GM23338 (cell line): ENCODE measurements at regions not wholly inside any gene's neighbourhood (a gene's known extent, or its start where the extent isn't known, plus 50 kb on each side); places are given as distances from the start of the nearest gene placed in this dataset.

Source experiments
- ATAC-seq: fragments of 200-7000 bp; cut with Tn5 transposase; 3 replicates; pipeline ENCODE4 v1.9.1; 2020
- DNase-seq: peaks from one replicate; pipeline ENCODE4 v3.0.0-alpha.2; 2015; ENCODE audit warnings: low spot score
- H2AFZ ChIP-seq: fragments of 200-600 bp; sonication (generic); 2 replicates; pipeline ENCODE4 v1.8.0; 2016; ENCODE audit warnings: antibody characterized with exemption, mild to moderate bottlenecking, moderate library complexity
- H3F3A ChIP-seq: fragments of 200-600 bp; sonication (generic); replicated peaks from 2 replicates; pipeline ENCODE4 v1.8.0; 2017; ENCODE audit warnings: antibody characterized with exemption, mixed run types, low read depth
- H3K27ac ChIP-seq: fragments of 200-600 bp; sonication (generic); 2 replicates; pipeline ENCODE4 v1.6.1; 2016; ENCODE audit warnings: low read depth
- H3K27me3 ChIP-seq: fragments of 200-600 bp; sonication (generic); 2 replicates; pipeline ENCODE4 v1.8.0; 2016; ENCODE audit warnings: mild to moderate bottlenecking, mixed run types, moderate library complexity; ENCODE audit not compliant: insufficient read depth
- H3K36me3 ChIP-seq: fragments of 200-600 bp; sonication (generic); 2 replicates; pipeline ENCODE4 v1.8.0; 2016; ENCODE audit warnings: mild to moderate bottlenecking; ENCODE audit not compliant: insufficient read depth
- H3K4me1 ChIP-seq: fragments of 200-600 bp; sonication (generic); 2 replicates; pipeline ENCODE4 v1.8.0; 2016; ENCODE audit warnings: mild to moderate bottlenecking, moderate library complexity; ENCODE audit not compliant: insufficient read depth
- H3K4me2 ChIP-seq: fragments of 200-600 bp; sonication (generic); 2 replicates; pipeline ENCODE4 v1.7.1; 2017; ENCODE audit warnings: mixed run types
- H3K4me3 ChIP-seq: fragments of 200-600 bp; sonication (generic); 2 replicates; pipeline ENCODE4 v1.6.1; 2016; ENCODE audit warnings: mixed run types
- H3K79me2 ChIP-seq: fragments of 200-600 bp; sonication (generic); replicated peaks from 2 replicates; pipeline ENCODE4 v1.8.0; 2017; ENCODE audit warnings: mild to moderate bottlenecking; ENCODE audit not compliant: insufficient read depth
- H3K9me2 ChIP-seq: fragments of 200-600 bp; sonication (generic); 2 replicates; pipeline ENCODE4 v1.8.0; 2017; ENCODE audit not compliant: insufficient read depth
- H4K20me1 ChIP-seq: fragments of 200-600 bp; sonication (generic); replicated peaks from 2 replicates; pipeline ENCODE4 v1.8.0; 2017; ENCODE audit warnings: mild to moderate bottlenecking; ENCODE audit not compliant: insufficient read depth
- H3K27ac Mint-ChIP-seq: 2 replicates; pipeline ENCODE4 v1.8.0; 2020; ENCODE audit warnings: inconsistent platforms, mild to moderate bottlenecking, moderate library complexity, mixed read lengths
- H3K27me3 Mint-ChIP-seq: 3 replicates; pipeline ENCODE4 v1.8.0; 2022; ENCODE audit warnings: low read depth, mild to moderate bottlenecking, moderate library complexity, mixed read lengths, inconsistent platforms; ENCODE audit not compliant: insufficient read depth, poor library complexity
- H3K36me3 Mint-ChIP-seq: 3 replicates; pipeline ENCODE4 v1.8.0; 2021; ENCODE audit warnings: low read depth, mild to moderate bottlenecking, inconsistent platforms, moderate library complexity, mixed read lengths
- H3K4me1 Mint-ChIP-seq: 3 replicates; pipeline ENCODE4 v1.8.0; 2020; ENCODE audit warnings: mild to moderate bottlenecking, inconsistent platforms, mixed read lengths
- H3K4me3 Mint-ChIP-seq: 3 replicates; pipeline ENCODE4 v1.8.0; 2021; ENCODE audit warnings: moderate library complexity, mild to moderate bottlenecking, inconsistent platforms, mixed read lengths
- H3K9me3 Mint-ChIP-seq: 3 replicates; pipeline ENCODE4 v1.8.0; 2020; ENCODE audit warnings: moderate library complexity, mild to moderate bottlenecking, inconsistent platforms, mixed read lengths
- CREB1 ChIP-seq: fragments of 250-450 bp; sonication (Bioruptor Pico); IDR thresholded peaks from 2 replicates; pipeline ENCODE4 v1.5.0; 2020; ENCODE audit warnings: low read depth, mild to moderate bottlenecking, moderate library complexity
- EZH2 ChIP-seq: fragments of 200-600 bp; sonication (generic); IDR thresholded peaks from one replicate; pipeline ENCODE4 v1.8.0; 2017; ENCODE audit warnings: antibody characterized with exemption, mild to moderate bottlenecking, low read depth; ENCODE audit not compliant: unreplicated experiment
- JUNB ChIP-seq: IDR thresholded peaks from one replicate; pipeline ENCODE4 v1.6.1; 2016; ENCODE audit warnings: antibody characterized with exemption; ENCODE audit not compliant: unreplicated experiment
- NANOG ChIP-seq: IDR thresholded peaks from 2 replicates; pipeline ENCODE4 v1.6.1; 2016; ENCODE audit warnings: antibody characterized with exemption, borderline replicate concordance
- TF ChIP-seq, protein P1 (sequence below): IDR thresholded peaks from one replicate; pipeline ENCODE4 v1.6.1; 2018; ENCODE audit warnings: antibody characterized with exemption; ENCODE audit not compliant: unreplicated experiment
- TF ChIP-seq, protein P2 (sequence below): fragments of 250-450 bp; sonication (Bioruptor Pico); IDR thresholded peaks from 2 replicates; pipeline ENCODE4 v1.5.0; 2020; ENCODE audit warnings: mild to moderate bottlenecking, moderate library complexity

DNA sequence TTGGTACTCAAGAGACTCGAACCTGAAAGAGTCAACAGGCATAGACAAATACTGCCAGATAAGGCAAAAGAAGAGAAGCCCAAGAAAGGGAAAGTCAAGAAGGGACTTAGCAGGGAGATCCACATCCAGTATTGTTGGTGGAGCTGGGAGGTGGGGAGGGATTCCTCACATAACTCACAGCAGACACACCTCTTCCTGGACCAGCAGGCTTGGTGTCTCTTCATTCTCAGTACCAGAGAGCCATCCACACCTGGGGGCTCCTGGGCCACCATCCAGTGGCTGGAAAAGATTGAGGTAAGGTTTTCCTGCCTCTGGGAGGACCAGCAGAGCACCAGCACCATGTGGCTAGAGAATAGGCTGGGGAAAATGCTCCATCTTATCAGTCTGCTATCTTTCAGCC lies 161.6 kb upstream of the SESN3 start (continued):
- TF ChIP-seq, protein P1, sequence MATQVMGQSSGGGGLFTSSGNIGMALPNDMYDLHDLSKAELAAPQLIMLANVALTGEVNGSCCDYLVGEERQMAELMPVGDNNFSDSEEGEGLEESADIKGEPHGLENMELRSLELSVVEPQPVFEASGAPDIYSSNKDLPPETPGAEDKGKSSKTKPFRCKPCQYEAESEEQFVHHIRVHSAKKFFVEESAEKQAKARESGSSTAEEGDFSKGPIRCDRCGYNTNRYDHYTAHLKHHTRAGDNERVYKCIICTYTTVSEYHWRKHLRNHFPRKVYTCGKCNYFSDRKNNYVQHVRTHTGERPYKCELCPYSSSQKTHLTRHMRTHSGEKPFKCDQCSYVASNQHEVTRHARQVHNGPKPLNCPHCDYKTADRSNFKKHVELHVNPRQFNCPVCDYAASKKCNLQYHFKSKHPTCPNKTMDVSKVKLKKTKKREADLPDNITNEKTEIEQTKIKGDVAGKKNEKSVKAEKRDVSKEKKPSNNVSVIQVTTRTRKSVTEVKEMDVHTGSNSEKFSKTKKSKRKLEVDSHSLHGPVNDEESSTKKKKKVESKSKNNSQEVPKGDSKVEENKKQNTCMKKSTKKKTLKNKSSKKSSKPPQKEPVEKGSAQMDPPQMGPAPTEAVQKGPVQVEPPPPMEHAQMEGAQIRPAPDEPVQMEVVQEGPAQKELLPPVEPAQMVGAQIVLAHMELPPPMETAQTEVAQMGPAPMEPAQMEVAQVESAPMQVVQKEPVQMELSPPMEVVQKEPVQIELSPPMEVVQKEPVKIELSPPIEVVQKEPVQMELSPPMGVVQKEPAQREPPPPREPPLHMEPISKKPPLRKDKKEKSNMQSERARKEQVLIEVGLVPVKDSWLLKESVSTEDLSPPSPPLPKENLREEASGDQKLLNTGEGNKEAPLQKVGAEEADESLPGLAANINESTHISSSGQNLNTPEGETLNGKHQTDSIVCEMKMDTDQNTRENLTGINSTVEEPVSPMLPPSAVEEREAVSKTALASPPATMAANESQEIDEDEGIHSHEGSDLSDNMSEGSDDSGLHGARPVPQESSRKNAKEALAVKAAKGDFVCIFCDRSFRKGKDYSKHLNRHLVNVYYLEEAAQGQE: no peak
- no peak for TF ChIP-seq CREB1 (CRISPR knock-in tag)

DNA sequence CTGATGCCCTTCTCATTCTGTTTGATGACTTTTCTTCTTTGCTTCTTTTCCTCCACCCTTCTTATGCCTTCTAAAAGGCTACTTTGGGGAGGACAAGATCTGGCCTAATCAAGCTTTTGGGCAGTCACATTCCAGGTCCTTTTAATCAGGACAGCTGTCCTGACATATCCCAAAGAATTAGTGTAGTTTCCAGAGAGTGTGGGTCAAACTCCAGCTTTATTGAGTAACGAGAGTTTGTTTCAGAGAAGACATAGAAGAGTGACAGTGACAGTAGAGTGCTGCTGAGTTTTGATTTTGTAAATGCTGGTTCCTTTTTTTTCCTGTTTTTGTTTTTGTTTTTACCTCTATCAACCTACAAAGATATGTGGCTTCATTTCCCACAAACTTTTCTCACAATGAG lies 158.4 kb upstream of the SESN3 start:
- Mint-ChIP-seq H3K4me3 (no peak overlapping the region), H3K36me3 (no peaks in the 10 kb centered on the region), H3K4me1 (peaks cover 4% of the 10 kb centered on the region; the same call in 1 of the 3 replicates), H3K9me3 (no peaks in the 10 kb centered on the region), H3K27me3 (no peaks in the 10 kb centered on the region), H3K27ac (no peak overlapping the region)
- no peaks in the 10 kb centered on the region for H3K36me3 ChIP-seq
- DNase-seq (no peak), ATAC-seq (no peak)
- H3F3A ChIP-seq: no peaks in the 10 kb centered on the region
- no peak overlapping the region for H3K4me2 ChIP-seq
- no peak overlapping the region for H3K4me3 ChIP-seq
- no peaks in the 10 kb centered on the region for H4K20me1 ChIP-seq
- H2AFZ ChIP-seq: no peak overlapping the region
- no peak overlapping the region for H3K27ac ChIP-seq
- TF ChIP-seq, protein P1: no peak
- H3K4me1 ChIP-seq: no peaks in the 10 kb centered on the region
- no peaks in the 10 kb centered on the region for H3K27me3 ChIP-seq
- no peaks in the 10 kb centered on the region for H3K79me2 ChIP-seq
- no peaks in the 10 kb centered on the region; the same call in 1 of the 2 replicates for H3K9me2 ChIP-seq

DNA sequence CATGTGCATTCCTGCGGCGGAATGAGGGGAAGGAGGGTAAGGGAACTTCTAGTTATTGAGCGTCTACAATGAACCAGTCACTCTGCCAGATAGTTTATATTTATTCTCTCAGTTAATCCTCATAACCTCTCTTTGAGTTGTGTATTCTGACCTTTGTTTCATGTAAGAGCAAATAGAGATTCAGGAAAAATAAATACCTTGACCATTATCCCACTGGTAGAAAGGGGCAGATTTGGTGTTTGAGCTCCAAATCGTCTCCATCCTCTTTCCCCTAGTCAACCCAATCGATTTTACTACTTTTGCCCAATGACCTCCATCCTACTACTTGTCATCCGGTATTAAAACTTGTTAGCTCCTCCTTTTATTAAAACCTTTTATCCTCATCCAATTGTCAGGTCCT lies 157.1 kb upstream of the SESN3 start:
- Mint-ChIP-seq H3K9me3 (no peaks in the 10 kb centered on the region), H3K36me3 (no peaks in the 10 kb centered on the region), H3K4me1 (peaks cover 6% of the 10 kb centered on the region; the same call in 2 of the 3 replicates), H3K27ac (no peak overlapping the region), H3K27me3 (peaks cover 2% of the 10 kb centered on the region), H3K4me3 (no peak overlapping the region)
- Histone ChIP-seq H3K36me3 (no peaks in the 10 kb centered on the region), H3K4me1 (no peaks in the 10 kb centered on the region), H2AFZ (no peak overlapping the region), H3K27me3 (no peaks in the 10 kb centered on the region), H3K4me3 (no peak overlapping the region), H3K9me2 (no peaks in the 10 kb centered on the region; the same call in 1 of the 2 replicates), H3F3A (no peaks in the 10 kb centered on the region), H3K79me2 (no peaks in the 10 kb centered on the region), H3K27ac (no peak overlapping the region), H4K20me1 (no peaks in the 10 kb centered on the region), H3K4me2 (no peak overlapping the region)
- DNase-seq: no peak
- no peak for ATAC-seq
- TF ChIP-seq JUNB (no peak), NANOG (no peak), EZH2 (no peak)
- TF ChIP-seq, protein P2, sequence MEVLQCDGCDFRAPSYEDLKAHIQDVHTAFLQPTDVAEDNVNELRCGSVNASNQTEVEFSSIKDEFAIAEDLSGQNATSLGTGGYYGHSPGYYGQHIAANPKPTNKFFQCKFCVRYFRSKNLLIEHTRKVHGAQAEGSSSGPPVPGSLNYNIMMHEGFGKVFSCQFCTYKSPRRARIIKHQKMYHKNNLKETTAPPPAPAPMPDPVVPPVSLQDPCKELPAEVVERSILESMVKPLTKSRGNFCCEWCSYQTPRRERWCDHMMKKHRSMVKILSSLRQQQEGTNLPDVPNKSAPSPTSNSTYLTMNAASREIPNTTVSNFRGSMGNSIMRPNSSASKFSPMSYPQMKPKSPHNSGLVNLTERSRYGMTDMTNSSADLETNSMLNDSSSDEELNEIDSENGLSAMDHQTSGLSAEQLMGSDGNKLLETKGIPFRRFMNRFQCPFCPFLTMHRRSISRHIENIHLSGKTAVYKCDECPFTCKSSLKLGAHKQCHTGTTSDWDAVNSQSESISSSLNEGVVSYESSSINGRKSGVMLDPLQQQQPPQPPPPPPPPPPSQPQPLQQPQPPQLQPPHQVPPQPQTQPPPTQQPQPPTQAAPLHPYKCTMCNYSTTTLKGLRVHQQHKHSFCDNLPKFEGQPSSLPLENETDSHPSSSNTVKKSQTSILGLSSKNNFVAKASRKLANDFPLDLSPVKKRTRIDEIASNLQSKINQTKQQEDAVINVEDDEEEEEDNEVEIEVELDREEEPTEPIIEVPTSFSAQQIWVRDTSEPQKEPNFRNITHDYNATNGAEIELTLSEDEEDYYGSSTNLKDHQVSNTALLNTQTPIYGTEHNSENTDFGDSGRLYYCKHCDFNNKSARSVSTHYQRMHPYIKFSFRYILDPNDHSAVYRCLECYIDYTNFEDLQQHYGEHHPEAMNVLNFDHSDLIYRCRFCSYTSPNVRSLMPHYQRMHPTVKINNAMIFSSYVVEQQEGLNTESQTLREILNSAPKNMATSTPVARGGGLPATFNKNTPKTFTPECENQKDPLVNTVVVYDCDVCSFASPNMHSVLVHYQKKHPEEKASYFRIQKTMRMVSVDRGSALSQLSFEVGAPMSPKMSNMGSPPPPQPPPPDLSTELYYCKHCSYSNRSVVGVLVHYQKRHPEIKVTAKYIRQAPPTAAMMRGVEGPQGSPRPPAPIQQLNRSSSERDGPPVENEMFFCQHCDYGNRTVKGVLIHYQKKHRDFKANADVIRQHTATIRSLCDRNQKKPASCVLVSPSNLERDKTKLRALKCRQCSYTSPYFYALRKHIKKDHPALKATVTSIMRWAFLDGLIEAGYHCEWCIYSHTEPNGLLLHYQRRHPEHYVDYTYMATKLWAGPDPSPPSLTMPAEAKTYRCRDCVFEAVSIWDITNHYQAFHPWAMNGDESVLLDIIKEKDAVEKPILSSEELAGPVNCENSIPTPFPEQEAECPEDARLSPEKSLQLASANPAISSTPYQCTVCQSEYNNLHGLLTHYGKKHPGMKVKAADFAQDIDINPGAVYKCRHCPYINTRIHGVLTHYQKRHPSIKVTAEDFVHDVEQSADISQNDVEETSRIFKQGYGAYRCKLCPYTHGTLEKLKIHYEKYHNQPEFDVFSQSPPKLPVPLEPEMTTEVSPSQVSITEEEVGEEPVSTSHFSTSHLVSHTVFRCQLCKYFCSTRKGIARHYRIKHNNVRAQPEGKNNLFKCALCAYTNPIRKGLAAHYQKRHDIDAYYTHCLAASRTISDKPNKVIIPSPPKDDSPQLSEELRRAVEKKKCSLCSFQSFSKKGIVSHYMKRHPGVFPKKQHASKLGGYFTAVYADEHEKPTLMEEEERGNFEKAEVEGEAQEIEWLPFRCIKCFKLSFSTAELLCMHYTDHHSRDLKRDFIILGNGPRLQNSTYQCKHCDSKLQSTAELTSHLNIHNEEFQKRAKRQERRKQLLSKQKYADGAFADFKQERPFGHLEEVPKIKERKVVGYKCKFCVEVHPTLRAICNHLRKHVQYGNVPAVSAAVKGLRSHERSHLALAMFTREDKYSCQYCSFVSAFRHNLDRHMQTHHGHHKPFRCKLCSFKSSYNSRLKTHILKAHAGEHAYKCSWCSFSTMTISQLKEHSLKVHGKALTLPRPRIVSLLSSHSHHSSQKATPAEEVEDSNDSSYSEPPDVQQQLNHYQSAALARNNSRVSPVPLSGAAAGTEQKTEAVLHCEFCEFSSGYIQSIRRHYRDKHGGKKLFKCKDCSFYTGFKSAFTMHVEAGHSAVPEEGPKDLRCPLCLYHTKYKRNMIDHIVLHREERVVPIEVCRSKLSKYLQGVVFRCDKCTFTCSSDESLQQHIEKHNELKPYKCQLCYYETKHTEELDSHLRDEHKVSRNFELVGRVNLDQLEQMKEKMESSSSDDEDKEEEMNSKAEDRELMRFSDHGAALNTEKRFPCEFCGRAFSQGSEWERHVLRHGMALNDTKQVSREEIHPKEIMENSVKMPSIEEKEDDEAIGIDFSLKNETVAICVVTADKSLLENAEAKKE (CRISPR knock-in tag): no peak
